PC-9 (cell line): ENCODE measurements at regions not wholly inside any gene's neighbourhood (a gene's known extent, or its start where the extent isn't known, plus 50 kb on each side); places are given as distances from the start of the nearest gene placed in this dataset.

Experiments used
- EZH2 ChIP-seq: fragments of 200-600 bp; sonication (generic); IDR thresholded peaks from 2 replicates; pipeline ENCODE4 v1.8.0; 2017; ENCODE audit warnings: antibody characterized with exemption, low read depth
- TF ChIP-seq, protein P1 (sequence below): fragments of 200-600 bp; sonication (generic); conservative IDR thresholded peaks from 2 replicates; pipeline ENCODE4 v1.6.1; 2017; ENCODE audit warnings: mixed run types, antibody characterized with exemption, mild to moderate bottlenecking, moderate library complexity

DNA sequence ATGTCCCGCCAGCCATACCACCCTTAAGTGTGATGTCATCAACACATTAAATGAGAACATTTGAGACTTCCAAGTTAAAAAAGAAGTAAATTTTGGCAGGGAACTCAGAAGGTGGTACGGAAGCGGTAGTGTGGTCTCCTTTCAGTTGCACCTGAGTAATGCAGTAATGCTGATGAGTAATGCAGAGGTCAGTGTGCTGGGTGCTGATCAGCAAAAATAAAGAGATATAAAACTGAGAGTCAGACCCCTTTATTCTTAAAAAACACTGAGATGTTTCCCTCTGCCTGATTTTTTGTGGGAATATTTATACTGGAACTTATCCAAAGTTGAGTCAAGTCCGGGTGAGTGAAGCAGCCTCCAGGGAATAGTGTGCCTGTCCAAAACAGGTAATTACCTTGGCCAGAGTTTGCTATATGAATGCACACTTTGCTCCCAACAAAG lies 370.6 kb upstream of the PRICKLE1 start:
- TF ChIP-seq, protein P1, sequence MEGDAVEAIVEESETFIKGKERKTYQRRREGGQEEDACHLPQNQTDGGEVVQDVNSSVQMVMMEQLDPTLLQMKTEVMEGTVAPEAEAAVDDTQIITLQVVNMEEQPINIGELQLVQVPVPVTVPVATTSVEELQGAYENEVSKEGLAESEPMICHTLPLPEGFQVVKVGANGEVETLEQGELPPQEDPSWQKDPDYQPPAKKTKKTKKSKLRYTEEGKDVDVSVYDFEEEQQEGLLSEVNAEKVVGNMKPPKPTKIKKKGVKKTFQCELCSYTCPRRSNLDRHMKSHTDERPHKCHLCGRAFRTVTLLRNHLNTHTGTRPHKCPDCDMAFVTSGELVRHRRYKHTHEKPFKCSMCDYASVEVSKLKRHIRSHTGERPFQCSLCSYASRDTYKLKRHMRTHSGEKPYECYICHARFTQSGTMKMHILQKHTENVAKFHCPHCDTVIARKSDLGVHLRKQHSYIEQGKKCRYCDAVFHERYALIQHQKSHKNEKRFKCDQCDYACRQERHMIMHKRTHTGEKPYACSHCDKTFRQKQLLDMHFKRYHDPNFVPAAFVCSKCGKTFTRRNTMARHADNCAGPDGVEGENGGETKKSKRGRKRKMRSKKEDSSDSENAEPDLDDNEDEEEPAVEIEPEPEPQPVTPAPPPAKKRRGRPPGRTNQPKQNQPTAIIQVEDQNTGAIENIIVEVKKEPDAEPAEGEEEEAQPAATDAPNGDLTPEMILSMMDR = no peak
- no peak for TF ChIP-seq EZH2
